Keratinocyte (primary cell): ENCODE measurements at regions not wholly inside any gene's neighbourhood (a gene's known extent, or its start where the extent isn't known, plus 50 kb on each side); places are given as distances from the start of the nearest gene placed in this dataset.

ENCODE experiments used
- DNase-seq: peaks from one replicate; pipeline ENCODE4 v3.0.0-alpha.2; 2011; ENCODE audit warnings: low read depth, missing footprints, low spot score
- FAIRE-seq: peaks from 2 replicates; lab custom pipeline; 2011; peaks lifted over from hg19 to GRCh38; lab: Jason Lieb, UNC
- H2AFZ ChIP-seq: 2 replicates; pipeline ENCODE4 v1.6.0; 2012; ENCODE audit warnings: low read length, control low read depth, inconsistent platforms; ENCODE audit not compliant: control insufficient read depth
- H3K27ac ChIP-seq: 2 replicates; pipeline ENCODE4 v1.5.1; 2011; ENCODE audit warnings: low read length; ENCODE audit not compliant: control insufficient read depth, insufficient read depth
- H3K27me3 ChIP-seq: 3 replicates; pipeline ENCODE4 v1.6.0; 2011; ENCODE audit warnings: low read length; ENCODE audit not compliant: control insufficient read depth, insufficient read depth; ENCODE audit errors: extremely low read depth
- H3K36me3 ChIP-seq, 2 experiments: 2 replicates in 1 of 2; 3 replicates in 1 of 2; pipeline ENCODE4 v1.5.1; 2011; ENCODE audit warnings: low read length in 2 of 2, mild to moderate bottlenecking in 1 of 2; ENCODE audit not compliant: control insufficient read depth in 2 of 2, insufficient read depth in 2 of 2; ENCODE audit errors: extremely low read depth in 1 of 2
- H3K4me1 ChIP-seq: 3 replicates; pipeline ENCODE4 v1.5.1; 2011; ENCODE audit warnings: low read length; ENCODE audit not compliant: control insufficient read depth, insufficient read depth; ENCODE audit errors: extremely low read depth
- H3K4me2 ChIP-seq: 3 replicates; pipeline ENCODE4 v1.6.0; 2011; ENCODE audit warnings: low read depth, low read length; ENCODE audit not compliant: control insufficient read depth, insufficient read depth; ENCODE audit errors: extremely low read depth
- H3K4me3 ChIP-seq, 3 experiments: fragments of 200-600 bp in 1 of 3; sonication (generic) in 1 of 3; 2 replicates in 2 of 3; 3 replicates in 1 of 3; pipeline ENCODE4 v1.5.1; 2011 to 2016; ENCODE audit warnings: low read length in 3 of 3, mild to moderate bottlenecking in 3 of 3, control low read depth in 2 of 3, inconsistent platforms in 1 of 3, low read depth in 1 of 3, mixed read lengths in 1 of 3, mixed run types in 1 of 3, moderate library complexity in 1 of 3; ENCODE audit not compliant: control insufficient read depth in 2 of 3, insufficient read depth in 2 of 3; ENCODE audit errors: extremely low read depth in 1 of 3
- H3K79me2 ChIP-seq: 2 replicates; pipeline ENCODE4 v1.6.0; 2012; ENCODE audit warnings: low read length; ENCODE audit not compliant: control insufficient read depth, insufficient read depth
- H3K9ac ChIP-seq: 3 replicates; pipeline ENCODE4 v1.6.0; 2011; ENCODE audit warnings: low read length; ENCODE audit not compliant: control insufficient read depth, insufficient read depth; ENCODE audit errors: extremely low read depth
- H3K9me1 ChIP-seq: 3 replicates; pipeline ENCODE4 v1.6.0; 2011; ENCODE audit warnings: low read length; ENCODE audit not compliant: control insufficient read depth, insufficient read depth; ENCODE audit errors: extremely low read depth
- H3K9me3 ChIP-seq: 2 replicates; pipeline ENCODE4 v1.5.1; 2012; ENCODE audit warnings: low read depth, low read length; ENCODE audit not compliant: control insufficient read depth
- H4K20me1 ChIP-seq: 3 replicates; pipeline ENCODE4 v1.6.0; 2011; ENCODE audit warnings: low read length; ENCODE audit not compliant: control insufficient read depth, insufficient read depth; ENCODE audit errors: extremely low read depth
- CTCF ChIP-seq, 3 experiments: IDR thresholded peaks in 1 of 3; conservative IDR thresholded peaks in 1 of 3; optimal IDR thresholded peaks in 1 of 3; 2 replicates in 2 of 3; 3 replicates in 1 of 3; pipeline versions ENCODE3 to v1.5.1; 2011; ENCODE audit warnings: low read length in 3 of 3, mild to moderate bottlenecking in 3 of 3, moderate library complexity in 2 of 3, control low read depth in 1 of 3, inconsistent platforms in 1 of 3; ENCODE audit not compliant: insufficient read depth in 2 of 3; ENCODE audit errors: extremely low read depth in 1 of 3
- EZH2 ChIP-seq: IDR thresholded peaks from one replicate; pipeline ENCODE4 v1.6.1; 2012; ENCODE audit warnings: inconsistent platforms, mild to moderate bottlenecking, low read length, moderate library complexity
- dilution Hi-C: fragments of 300-500 bp; cut with MboI; formaldehyde crosslinking; loops from one replicate; pipeline ENCODE4 v1.7.0; 2020; ENCODE audit warnings: low sequenced_read_pairs; ENCODE audit not compliant: extremely low pct_ligation_motif_present

- Histone ChIP-seq H3K27ac (no peak overlapping the region), H4K20me1 (no peaks in the 10 kb centered on the region), H2AFZ (no peak overlapping the region), H3K79me2 (no peaks in the 10 kb centered on the region), H3K4me2 (no peak overlapping the region), H3K4me1 (peaks cover 4% of the 10 kb centered on the region), H3K36me3 (no peaks in the 10 kb centered on the region), H3K9me1 (no peaks in the 10 kb centered on the region), H3K4me3 (no peak overlapping the region), H3K9me3 (no peaks in the 10 kb centered on the region), H3K9ac (no peak overlapping the region), H3K27me3 (no peaks in the 10 kb centered on the region)
- FAIRE-seq (no peak), DNase-seq (no peak)
- dilution Hi-C loops = no loop called here
- TF ChIP-seq EZH2 (no peak), CTCF (optimal IDR thresholded peaks at IDR 0.05 in 1 of 3, IDR thresholded peaks at IDR 0.05 in 1 of 3, conservative IDR thresholded peaks at IDR 0.05 in 1 of 3; ENCODE audit: extremely low read depth in 1 of 3, insufficient read depth in 2 of 3, low read length in 3 of 3) (no peak)
These were observed 190.9 kb downstream of the HINT1 start for GRCh38 chr5:130974021-130974683.

- Histone ChIP-seq H3K4me2 (no peak overlapping the region), H3K4me1 (no peaks in the 10 kb centered on the region), H2AFZ (no peak overlapping the region), H3K9ac (no peak overlapping the region), H3K9me1 (no peaks in the 10 kb centered on the region), H3K4me3 (no peak overlapping the region), H3K27me3 (no peaks in the 10 kb centered on the region), H4K20me1 (no peaks in the 10 kb centered on the region), H3K36me3 (no peaks in the 10 kb centered on the region), H3K9me3 (no peaks in the 10 kb centered on the region), H3K79me2 (no peaks in the 10 kb centered on the region), H3K27ac (no peak overlapping the region)
- TF ChIP-seq CTCF (optimal IDR thresholded peaks at IDR 0.05 in 1 of 3, IDR thresholded peaks at IDR 0.05 in 1 of 3, conservative IDR thresholded peaks at IDR 0.05 in 1 of 3; ENCODE audit: extremely low read depth in 1 of 3, insufficient read depth in 2 of 3, low read length in 3 of 3) = no peak
- FAIRE-seq (no peak), DNase-seq (no peak)
- dilution Hi-C loops = no loop called here
These were observed 198.0 kb downstream of the HINT1 start for GRCh38 chr5:130966990-130967525.
